ENCODE measurements at regions not wholly inside any gene's neighbourhood (a gene's known extent, or its start where the extent isn't known, plus 50 kb on each side); places are given as distances from the start of the nearest gene placed in this dataset.

GRCh38 chr1:234745844-234746797 lies 136.1 kb upstream of the IRF2BP2 start:
- no peak for DNase-seq

GRCh38 chr1:234745276-234745675 lies 135.3 kb upstream of the IRF2BP2 start:
- DNase-seq = no peak

GRCh38 chr1:234743791-234744611 lies 134.0 kb upstream of the IRF2BP2 start:
- no peak for DNase-seq

GRCh38 chr1:234742622-234743021 lies 132.6 kb upstream of the IRF2BP2 start:
- DNase-seq = no peak

- no peak for DNase-seq
These were observed 128.0 kb upstream of the IRF2BP2 start for GRCh38 chr1:234737967-234738314.

GRCh38 chr1:234735916-234736315 lies 125.9 kb upstream of the IRF2BP2 start:
- no peak for DNase-seq

GRCh38 chr1:234735476-234735875 lies 125.5 kb upstream of the IRF2BP2 start:
- DNase-seq = no peak

GRCh38 chr1:234734869-234735268 lies 124.9 kb upstream of the IRF2BP2 start:
- no peak for DNase-seq

GRCh38 chr1:234734412-234734835 lies 124.4 kb upstream of the IRF2BP2 start:
- DNase-seq = no peak

- no peak for DNase-seq
These were observed 123.4 kb upstream of the IRF2BP2 start for GRCh38 chr1:234733427-234733826.

- no peak for DNase-seq
These were observed 122.9 kb upstream of the IRF2BP2 start for GRCh38 chr1:234732671-234733390.

GRCh38 chr1:234732260-234732659 lies 122.3 kb upstream of the IRF2BP2 start:
- DNase-seq = no peak

GRCh38 chr1:234731569-234732085 lies 121.6 kb upstream of the IRF2BP2 start:
- no peak for DNase-seq

- no peak for DNase-seq
These were observed 121.0 kb upstream of the IRF2BP2 start for GRCh38 chr1:234730770-234731568.

GRCh38 chr1:234730475-234730769 lies 120.4 kb upstream of the IRF2BP2 start:
- DNase-seq = no peak

- no peak for DNase-seq
These were observed 119.8 kb upstream of the IRF2BP2 start for GRCh38 chr1:234729561-234730474.

GRCh38 chr1:234728740-234729139 lies 118.8 kb upstream of the IRF2BP2 start:
- DNase-seq = no peak

GRCh38 chr1:234727018-234727940 lies 117.3 kb upstream of the IRF2BP2 start:
- no peak for DNase-seq

- DNase-seq = peak; percentile 35
These were observed 116.5 kb upstream of the IRF2BP2 start for GRCh38 chr1:234726359-234726943.

Measured in NCI-H526 treated with DMSO at 0.1 percent for 48 hours (cell line).